Stomach (tissue), 8 donors: ENCODE measurements at regions not wholly inside any gene's neighbourhood (a gene's known extent, or its start where the extent isn't known, plus 50 kb on each side); places are given as distances from the start of the nearest gene placed in this dataset.
A peak's percentile ranks its signal among the peaks of the same experiment; 100 is the strongest.

ENCODE experiments used
- DNase-seq, 2 donors: peaks; one replicate each; pipeline versions ENCODE4 v3.0.0 to v3.0.0-alpha.2; 2013 to 2019
- H3K27ac ChIP-seq, 5 donors: fragments of 200-600 bp in 4 of 5; sonication (generic) in 4 of 5; one replicate each; pipeline ENCODE4 v1.5.1; 2013 to 2019; ENCODE audit warnings: mild to moderate bottlenecking in 1 of 5, moderate library complexity in 1 of 5
- H3K27me3 ChIP-seq, 3 donors: fragments of 200-600 bp; sonication (generic); one replicate each; pipeline ENCODE4 v1.5.1; 2017 to 2019; ENCODE audit warnings: mixed run types in 1 of 3
- H3K36me3 ChIP-seq, 4 donors: fragments of 200-600 bp; sonication (generic); 1 replicate in 3 of 4; 2 replicates in 1 of 4; pipeline ENCODE4 v1.5.1; 2016 to 2019
- H3K4me1 ChIP-seq, 4 donors: fragments of 200-600 bp; sonication (generic); one replicate each; pipeline ENCODE4 v1.5.1; 2016 to 2019
- H3K4me3 ChIP-seq, 4 donors: fragments of 200-600 bp; sonication (generic) in 3 of 4; one replicate each; pipeline ENCODE4 v1.5.1; 2016 to 2019; ENCODE audit warnings: mild to moderate bottlenecking in 1 of 4
- H3K9me3 ChIP-seq, 4 donors: fragments of 200-600 bp; sonication (generic); one replicate each; pipeline ENCODE4 v1.5.1; 2016 to 2019
- EP300 ChIP-seq: sonication (generic); formaldehyde crosslinking; IDR thresholded peaks from one replicate; pipeline ENCODE4 v1.6.1; 2017; ENCODE audit warnings: antibody characterized with exemption
- POLR2A ChIP-seq, 4 donors: fragments of 450-650 bp; IDR thresholded peaks; one replicate each; pipeline ENCODE4 v1.6.1; 2016; ENCODE audit warnings: antibody characterized with exemption in 4 of 4, control low read depth in 2 of 4, mild to moderate bottlenecking in 1 of 4, moderate library complexity in 1 of 4
- POLR2AphosphoS5 ChIP-seq, 3 donors: sonication (generic); formaldehyde crosslinking; IDR thresholded peaks; one replicate each; pipeline ENCODE4 v1.6.1; 2016; ENCODE audit warnings: antibody characterized with exemption in 3 of 3
- WGBS, 5 donors: extraction: QIAGEN DNeasy Blood & Tissue Kit in 3 of 5; methylation state at CpG; one replicate each; pipeline versions ENCODE4 v1.1.5 to v1.1.7; 2013 to 2018; 5-methylcytosine and 5-hydroxymethylcytosine counted together
- intact Hi-C: fragments of 100-400 bp; cut with DNase I; formaldehyde crosslinking; loops from one replicate; pipeline ENCODE4 v1.15.1; 2023; ENCODE audit warnings: low total_unique reads
- TF ChIP-seq, protein P1 (sequence below), 7 experiments: fragments of 450-650 bp in 4 of 7; fragments of 200-600 bp in 3 of 7; sonication (generic) in 3 of 7; IDR thresholded peaks; one replicate each; pipeline ENCODE4 v1.5.1; 2016 to 2019; ENCODE audit warnings: antibody characterized with exemption in 7 of 7, control low read depth in 2 of 7, mild to moderate bottlenecking in 1 of 7
- donor health status: healthy with polysubstance abuse.
- donor health status: Bipolar disorder and iron deficiency.
- donor health status: healthy.

DNA sequence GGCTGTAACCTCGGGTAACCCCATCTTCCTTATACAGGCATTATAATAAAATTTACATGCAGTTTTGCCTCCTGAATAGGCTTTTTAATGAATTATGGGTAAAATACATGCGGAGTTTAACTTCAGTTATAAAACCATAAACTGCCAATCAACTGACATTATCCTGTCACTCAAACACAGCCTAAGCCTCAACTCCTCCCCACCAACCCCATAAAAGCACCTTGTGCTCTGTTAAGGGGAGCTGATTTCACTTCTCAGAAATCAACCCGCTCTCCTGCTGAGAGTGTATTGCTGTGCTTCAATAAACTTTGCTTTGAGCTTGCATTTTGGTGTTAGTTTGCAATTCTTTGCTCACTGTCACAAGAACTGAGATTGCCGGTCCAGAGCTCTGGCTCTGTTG, 1812.2 kb downstream of the BRINP3 start:
- DNase-seq: no peak
- Histone ChIP-seq H3K36me3 (no peaks in the 10 kb centered on the region), H3K27me3 (no peaks in the 10 kb centered on the region), H3K27ac (no peak overlapping the region), H3K9me3 (no peaks in the 10 kb centered on the region), H3K4me1 (no peaks in the 10 kb centered on the region), H3K4me3 (no peak overlapping the region)
- 64 to 82% (median 70%) methylated on average over 4 of the region's 4 CpGs for WGBS, 5 donors
- no peak for TF ChIP-seq POLR2AphosphoS5 (IDR thresholded peaks at IDR 0.05)
- no peak for TF ChIP-seq EP300
- TF ChIP-seq POLR2A (IDR thresholded peaks at IDR 0.05): no peak
- TF ChIP-seq, protein P1, sequence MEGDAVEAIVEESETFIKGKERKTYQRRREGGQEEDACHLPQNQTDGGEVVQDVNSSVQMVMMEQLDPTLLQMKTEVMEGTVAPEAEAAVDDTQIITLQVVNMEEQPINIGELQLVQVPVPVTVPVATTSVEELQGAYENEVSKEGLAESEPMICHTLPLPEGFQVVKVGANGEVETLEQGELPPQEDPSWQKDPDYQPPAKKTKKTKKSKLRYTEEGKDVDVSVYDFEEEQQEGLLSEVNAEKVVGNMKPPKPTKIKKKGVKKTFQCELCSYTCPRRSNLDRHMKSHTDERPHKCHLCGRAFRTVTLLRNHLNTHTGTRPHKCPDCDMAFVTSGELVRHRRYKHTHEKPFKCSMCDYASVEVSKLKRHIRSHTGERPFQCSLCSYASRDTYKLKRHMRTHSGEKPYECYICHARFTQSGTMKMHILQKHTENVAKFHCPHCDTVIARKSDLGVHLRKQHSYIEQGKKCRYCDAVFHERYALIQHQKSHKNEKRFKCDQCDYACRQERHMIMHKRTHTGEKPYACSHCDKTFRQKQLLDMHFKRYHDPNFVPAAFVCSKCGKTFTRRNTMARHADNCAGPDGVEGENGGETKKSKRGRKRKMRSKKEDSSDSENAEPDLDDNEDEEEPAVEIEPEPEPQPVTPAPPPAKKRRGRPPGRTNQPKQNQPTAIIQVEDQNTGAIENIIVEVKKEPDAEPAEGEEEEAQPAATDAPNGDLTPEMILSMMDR (IDR thresholded peaks at IDR 0.05): no peak
- intact Hi-C loops: no loop called here

DNA sequence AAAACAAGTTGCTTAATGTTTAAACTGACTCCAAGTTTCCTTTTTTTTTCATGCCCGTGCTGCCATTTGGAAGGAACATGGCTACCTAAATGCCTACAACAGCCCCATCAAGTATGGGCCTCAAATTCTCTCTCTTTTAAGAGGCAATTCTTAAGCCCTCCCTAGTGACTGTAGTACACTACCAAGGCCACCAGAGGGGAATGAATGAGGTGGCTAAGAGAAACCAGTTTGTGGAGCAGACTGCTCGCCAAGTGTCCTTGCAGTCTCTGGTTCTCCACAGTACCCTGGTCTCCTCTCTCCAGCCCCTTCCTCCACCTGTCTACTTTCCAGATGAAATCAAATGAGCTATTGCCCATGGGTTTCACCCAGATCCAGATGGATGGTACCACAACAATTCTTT, 1809.6 kb downstream of the BRINP3 start:
- no peak for DNase-seq
- 79 to 94% (median 92%) methylated on average over 2 of the region's 2 CpGs for WGBS, 5 donors
- Histone ChIP-seq H3K4me1 (no peaks in the 10 kb centered on the region), H3K4me3 (no peak overlapping the region), H3K9me3 (peaks cover 0 to 7% (median 0%) of the 10 kb centered on the region in 4 donors), H3K27me3 (no peaks in the 10 kb centered on the region), H3K36me3 (no peaks in the 10 kb centered on the region), H3K27ac (no peak overlapping the region)
- intact Hi-C loops: no loop called here
- TF ChIP-seq, protein P1 (IDR thresholded peaks at IDR 0.05): no peak
- TF ChIP-seq POLR2A (IDR thresholded peaks at IDR 0.05) (no peak), POLR2AphosphoS5 (IDR thresholded peaks at IDR 0.05) (no peak), EP300 (no peak)

DNA sequence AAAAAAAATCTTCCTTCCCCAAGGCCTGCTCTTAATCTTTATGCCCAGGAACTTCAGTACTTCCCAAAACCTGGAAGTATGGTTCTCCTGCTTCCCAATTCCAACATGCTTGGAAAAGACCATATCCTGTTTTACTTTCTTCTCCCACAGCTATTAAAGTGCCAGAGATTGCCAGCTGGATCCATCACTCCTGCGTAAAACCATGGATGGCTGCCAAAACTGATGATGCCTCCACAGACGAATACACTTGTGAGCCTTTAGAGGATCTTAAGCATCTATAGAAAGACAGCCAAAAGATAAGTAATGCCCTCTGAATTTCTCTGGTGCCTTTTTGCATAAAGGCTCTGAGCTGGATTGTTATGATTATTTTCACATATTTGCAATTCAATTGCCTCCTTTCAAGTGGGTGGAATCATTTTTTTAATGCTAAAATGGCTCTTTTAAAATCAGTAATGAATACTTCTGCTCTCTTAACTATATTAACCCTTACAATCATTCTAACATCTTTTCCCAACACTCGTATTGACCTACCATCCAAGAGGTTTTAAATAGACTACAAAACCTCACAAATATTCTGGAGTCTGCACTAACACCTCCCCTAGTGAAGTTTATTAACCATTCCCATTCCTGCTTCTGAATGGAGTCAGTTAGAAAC, 1807.8 kb downstream of the BRINP3 start:
- H3K36me3 ChIP-seq: no peaks in the 10 kb centered on the region
- no peaks in the 10 kb centered on the region for H3K27me3 ChIP-seq
- peak in 1 of 2 donors; percentile 32 for DNase-seq
- H3K27ac ChIP-seq: no peak overlapping the region
- WGBS, 5 donors: 54 to 77% (median 63%) methylated on average over 3 of the region's 3 CpGs
- intact Hi-C loops: no loop called here
- TF ChIP-seq, protein P1 (IDR thresholded peaks at IDR 0.05): no peak
- TF ChIP-seq POLR2A (IDR thresholded peaks at IDR 0.05) (no peak), EP300 (no peak), POLR2AphosphoS5 (IDR thresholded peaks at IDR 0.05) (no peak)
- H3K4me1 ChIP-seq: no peaks in the 10 kb centered on the region
- H3K4me3 ChIP-seq: no peak overlapping the region
- H3K9me3 ChIP-seq: peaks cover 0 to 9% (median 0%) of the 10 kb centered on the region in 4 donors

DNA sequence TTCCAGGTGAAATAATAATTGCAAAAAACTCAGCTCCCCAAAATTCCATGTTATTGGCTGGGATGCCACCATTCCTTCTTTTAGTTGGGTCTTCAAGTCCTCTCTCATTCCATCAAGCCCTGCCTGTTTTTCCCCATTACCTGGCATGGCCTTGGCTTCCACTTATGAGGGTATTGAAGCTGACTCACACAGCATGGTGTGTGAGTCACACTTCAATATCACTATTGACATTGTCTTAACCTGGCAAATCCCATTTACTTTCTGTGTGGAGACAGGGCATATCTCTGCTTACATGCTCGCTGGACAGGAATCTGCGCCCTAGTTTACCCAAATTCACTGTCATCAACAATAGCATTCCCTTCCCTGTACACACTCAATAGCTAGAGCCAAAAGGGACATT, 1806.8 kb downstream of the BRINP3 start:
- intact Hi-C loops: no loop called here
- H3K9me3 ChIP-seq: peaks cover 0 to 9% (median 0%) of the 10 kb centered on the region in 4 donors
- H3K36me3 ChIP-seq: no peaks in the 10 kb centered on the region
- no peak for DNase-seq
- WGBS, 5 donors: 52 to 70% (median 62%) methylated on average over 2 of the region's 2 CpGs
- no peaks in the 10 kb centered on the region for H3K27me3 ChIP-seq
- no peak overlapping the region for H3K4me3 ChIP-seq
- no peaks in the 10 kb centered on the region for H3K4me1 ChIP-seq
- no peak overlapping the region for H3K27ac ChIP-seq
- TF ChIP-seq EP300: no peak
- TF ChIP-seq, protein P1 (IDR thresholded peaks at IDR 0.05): no peak
- TF ChIP-seq POLR2A (IDR thresholded peaks at IDR 0.05): no peak
- TF ChIP-seq POLR2AphosphoS5 (IDR thresholded peaks at IDR 0.05): no peak
